NB4 (cell line): ENCODE measurements at regions not wholly inside any gene's neighbourhood (a gene's known extent, or its start where the extent isn't known, plus 50 kb on each side); places are given as distances from the start of the nearest gene placed in this dataset.

Experiments
- MAX ChIP-seq: IDR thresholded peaks from 2 replicates; pipeline ENCODE4 v1.6.1; 2011; ENCODE audit warnings: low read depth, low read length
- POLR2A ChIP-seq: IDR thresholded peaks from 2 replicates; pipeline ENCODE4 v1.6.1; 2011; ENCODE audit warnings: mild to moderate bottlenecking; ENCODE audit not compliant: insufficient read length; ENCODE audit errors: extremely low read depth
- TF ChIP-seq, protein P1 (sequence below): IDR thresholded peaks from one replicate; pipeline ENCODE4 v1.5.1; 2012; ENCODE audit warnings: low read depth, low read length

- TF ChIP-seq, protein P1, sequence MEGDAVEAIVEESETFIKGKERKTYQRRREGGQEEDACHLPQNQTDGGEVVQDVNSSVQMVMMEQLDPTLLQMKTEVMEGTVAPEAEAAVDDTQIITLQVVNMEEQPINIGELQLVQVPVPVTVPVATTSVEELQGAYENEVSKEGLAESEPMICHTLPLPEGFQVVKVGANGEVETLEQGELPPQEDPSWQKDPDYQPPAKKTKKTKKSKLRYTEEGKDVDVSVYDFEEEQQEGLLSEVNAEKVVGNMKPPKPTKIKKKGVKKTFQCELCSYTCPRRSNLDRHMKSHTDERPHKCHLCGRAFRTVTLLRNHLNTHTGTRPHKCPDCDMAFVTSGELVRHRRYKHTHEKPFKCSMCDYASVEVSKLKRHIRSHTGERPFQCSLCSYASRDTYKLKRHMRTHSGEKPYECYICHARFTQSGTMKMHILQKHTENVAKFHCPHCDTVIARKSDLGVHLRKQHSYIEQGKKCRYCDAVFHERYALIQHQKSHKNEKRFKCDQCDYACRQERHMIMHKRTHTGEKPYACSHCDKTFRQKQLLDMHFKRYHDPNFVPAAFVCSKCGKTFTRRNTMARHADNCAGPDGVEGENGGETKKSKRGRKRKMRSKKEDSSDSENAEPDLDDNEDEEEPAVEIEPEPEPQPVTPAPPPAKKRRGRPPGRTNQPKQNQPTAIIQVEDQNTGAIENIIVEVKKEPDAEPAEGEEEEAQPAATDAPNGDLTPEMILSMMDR: no peak
- TF ChIP-seq MAX: no peak
- TF ChIP-seq POLR2A: no peak
Measured at GRCh38 chr13:65217471-65217995, 2012.6 kb downstream of the PCDH9 start.
